HepG2 (cell line): ENCODE measurements at regions not wholly inside any gene's neighbourhood (a gene's known extent, or its start where the extent isn't known, plus 50 kb on each side); places are given as distances from the start of the nearest gene placed in this dataset.

Source experiments
- AGO2 ChIP-seq: fragments of 200-400 bp; formaldehyde crosslinking; optimal IDR thresholded peaks from 2 replicates; pipeline ENCODE3; 2017; ENCODE audit warnings: mild to moderate bottlenecking, low read depth, low read length, moderate library complexity
- DNMT1 ChIP-seq: sonication (generic); formaldehyde crosslinking; IDR thresholded peaks from 2 replicates; pipeline ENCODE4 v1.5.1; 2020; ENCODE audit warnings: mild to moderate bottlenecking, missing genetic modification reagents
- FUBP1 ChIP-seq: sonication (generic); formaldehyde crosslinking; IDR thresholded peaks from 2 replicates; pipeline ENCODE4 v1.5.1; 2020; ENCODE audit warnings: missing genetic modification reagents, mild to moderate bottlenecking, borderline replicate concordance
- KLF13 ChIP-seq: sonication (generic); formaldehyde crosslinking; IDR thresholded peaks from 2 replicates; pipeline ENCODE4 v1.4.0; 2020; ENCODE audit warnings: mild to moderate bottlenecking, missing genetic modification reagents
- PHF8 ChIP-seq: sonication (generic); formaldehyde crosslinking; IDR thresholded peaks from 2 replicates; pipeline ENCODE4 v1.5.0; 2020; ENCODE audit warnings: missing genetic modification reagents
- POLR2A ChIP-seq, 2 experiments: IDR thresholded peaks; 2 replicates each; pipeline ENCODE4 v1.6.1; 2011; ENCODE audit warnings: low read depth in 2 of 2, low read length in 2 of 2, mild to moderate bottlenecking in 1 of 2, moderate library complexity in 1 of 2; ENCODE audit not compliant: insufficient read depth in 1 of 2
- POLR2AphosphoS2 ChIP-seq: IDR thresholded peaks from 2 replicates; pipeline ENCODE4 v1.6.1; 2011; ENCODE audit warnings: low read depth, low read length, improper control_type of control experiment
- RAD21 ChIP-seq: fragments of 450-650 bp; formaldehyde crosslinking; IDR thresholded peaks from 2 replicates; pipeline ENCODE4 v1.5.0; 2020; ENCODE audit warnings: mild to moderate bottlenecking
- SIN3A ChIP-seq: IDR thresholded peaks from 2 replicates; pipeline ENCODE4 v1.6.1; 2011; ENCODE audit warnings: low read depth, mild to moderate bottlenecking, control low read depth, low read length, borderline replicate concordance
- SMC3 ChIP-seq: IDR thresholded peaks from 2 replicates; pipeline ENCODE4 v1.6.1; 2011; ENCODE audit warnings: low read length, improper control_type of control experiment
- SPEN ChIP-seq: sonication (generic); formaldehyde crosslinking; IDR thresholded peaks from 2 replicates; pipeline ENCODE4 v1.5.1; 2020; ENCODE audit warnings: low read depth, mild to moderate bottlenecking, missing genetic modification reagents
- STAG1 ChIP-seq: sonication (generic); formaldehyde crosslinking; IDR thresholded peaks from 2 replicates; pipeline ENCODE4 v1.4.0; 2020; ENCODE audit warnings: missing genetic modification reagents
- TMF1 ChIP-seq: sonication (generic); formaldehyde crosslinking; IDR thresholded peaks from 2 replicates; pipeline ENCODE4 v1.8.1; 2022; ENCODE audit warnings: low read depth, missing genetic modification reagents
- ZBTB7B ChIP-seq: sonication (generic); formaldehyde crosslinking; IDR thresholded peaks from 2 replicates; pipeline ENCODE4 v1.4.0; 2020; ENCODE audit warnings: missing genetic modification reagents
- ZMYM4 ChIP-seq: sonication (generic); formaldehyde crosslinking; IDR thresholded peaks from 2 replicates; pipeline ENCODE4 v1.8.1; 2023; ENCODE audit warnings: mild to moderate bottlenecking, missing genetic modification reagents
- ZNF296 ChIP-seq: sonication (generic); formaldehyde crosslinking; conservative IDR thresholded peaks from 2 replicates; pipeline ENCODE4 v1.5.0; 2020; ENCODE audit warnings: mild to moderate bottlenecking, missing genetic modification reagents
- ZNF563 ChIP-seq: sonication (generic); formaldehyde crosslinking; IDR thresholded peaks from 2 replicates; pipeline ENCODE4 v1.8.0; 2022; ENCODE audit warnings: mild to moderate bottlenecking, moderate library complexity, missing genetic modification reagents
- TF ChIP-seq, protein P1 (sequence below): fragments of 450-650 bp; IDR thresholded peaks from 2 replicates; pipeline ENCODE4 v1.6.1; 2017
- TF ChIP-seq, protein P2 (sequence below): sonication (generic); formaldehyde crosslinking; IDR thresholded peaks from 2 replicates; pipeline ENCODE4 v1.4.0; 2020; ENCODE audit warnings: missing genetic modification reagents
- TF ChIP-seq, protein P3 (sequence below): sonication (generic); formaldehyde crosslinking; IDR thresholded peaks from 2 replicates; pipeline ENCODE4 v1.4.0; 2020; ENCODE audit warnings: missing genetic modification reagents

DNA sequence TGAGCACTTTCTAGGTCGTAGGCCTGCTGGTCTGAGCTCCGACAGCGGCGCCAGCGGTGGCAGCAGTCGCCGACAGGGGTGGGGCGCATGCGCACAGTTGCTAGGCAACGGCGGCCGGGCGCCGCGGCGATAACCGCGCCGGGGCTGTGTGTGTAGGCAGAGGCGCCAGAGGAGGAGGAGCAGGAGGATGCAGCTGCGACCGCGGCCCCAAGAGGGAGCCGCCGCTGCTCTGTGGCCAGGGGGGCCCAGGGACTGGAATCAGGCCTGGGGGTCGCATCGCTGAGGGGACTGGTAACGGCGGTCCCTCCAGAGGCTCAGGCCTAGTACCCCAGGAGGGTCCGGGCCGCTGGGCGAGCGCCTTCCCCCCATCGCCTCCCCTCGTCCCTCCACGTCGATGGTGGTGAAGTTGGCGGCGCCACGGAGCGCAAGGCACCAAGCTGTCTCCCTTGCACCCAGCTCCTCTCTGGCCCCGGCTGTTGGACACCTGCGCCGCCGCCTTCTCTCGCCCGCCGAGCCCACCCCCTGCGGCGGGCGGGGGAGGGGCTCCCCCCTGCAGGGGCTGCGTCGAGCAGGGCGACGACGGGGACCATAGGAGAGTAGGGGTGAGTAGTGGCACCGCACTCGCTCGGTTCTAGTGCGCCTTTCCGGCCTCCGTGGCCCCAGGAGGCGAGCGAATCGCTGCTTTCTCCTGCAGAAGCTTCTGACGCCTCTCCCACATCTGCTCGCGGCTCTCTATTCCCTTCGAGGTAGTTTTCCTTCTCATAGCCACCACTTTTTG, 58.6 kb upstream of the ZC4H2 start, which contains the start of gene ZC3H12B (continued):
- TF ChIP-seq RAD21 (CRISPR knock-in tag) (peak; percentile 72), SMC3 (peak; percentile 3; the same call in 1 of the 2 replicates), FUBP1 (CRISPR knock-in tag) (no peak), AGO2 (peak; percentile 18), DNMT1 (no peak), SIN3A (no peak), SPEN (CRISPR knock-in tag) (peak; percentile 61; the same call in 1 of the 2 replicates), ZNF296 (CRISPR knock-in tag) (no peak), POLR2AphosphoS2 (no peak), STAG1 (CRISPR knock-in tag) (peak; percentile 62), ZBTB7B (CRISPR knock-in tag) (peak; percentile 89), ZMYM4 (peak; percentile 57; the same call in 1 of the 2 replicates), POLR2A (IDR thresholded peaks at IDR 0.05; ENCODE audit: insufficient read depth in 1 of 2, low read depth in 2 of 2, low read length in 2 of 2) (peak; percentile 45 to 60), TMF1 (CRISPR knock-in tag) (no peak), PHF8 (CRISPR knock-in tag) (peak; percentile 49), ZNF563 (CRISPR knock-in tag) (peak; percentile 38; the same call in 1 of the 2 replicates), KLF13 (CRISPR knock-in tag) (no peak)
- TF ChIP-seq, protein P1, sequence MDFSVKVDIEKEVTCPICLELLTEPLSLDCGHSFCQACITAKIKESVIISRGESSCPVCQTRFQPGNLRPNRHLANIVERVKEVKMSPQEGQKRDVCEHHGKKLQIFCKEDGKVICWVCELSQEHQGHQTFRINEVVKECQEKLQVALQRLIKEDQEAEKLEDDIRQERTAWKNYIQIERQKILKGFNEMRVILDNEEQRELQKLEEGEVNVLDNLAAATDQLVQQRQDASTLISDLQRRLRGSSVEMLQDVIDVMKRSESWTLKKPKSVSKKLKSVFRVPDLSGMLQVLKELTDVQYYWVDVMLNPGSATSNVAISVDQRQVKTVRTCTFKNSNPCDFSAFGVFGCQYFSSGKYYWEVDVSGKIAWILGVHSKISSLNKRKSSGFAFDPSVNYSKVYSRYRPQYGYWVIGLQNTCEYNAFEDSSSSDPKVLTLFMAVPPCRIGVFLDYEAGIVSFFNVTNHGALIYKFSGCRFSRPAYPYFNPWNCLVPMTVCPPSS, result no peak
- TF ChIP-seq, protein P2, sequence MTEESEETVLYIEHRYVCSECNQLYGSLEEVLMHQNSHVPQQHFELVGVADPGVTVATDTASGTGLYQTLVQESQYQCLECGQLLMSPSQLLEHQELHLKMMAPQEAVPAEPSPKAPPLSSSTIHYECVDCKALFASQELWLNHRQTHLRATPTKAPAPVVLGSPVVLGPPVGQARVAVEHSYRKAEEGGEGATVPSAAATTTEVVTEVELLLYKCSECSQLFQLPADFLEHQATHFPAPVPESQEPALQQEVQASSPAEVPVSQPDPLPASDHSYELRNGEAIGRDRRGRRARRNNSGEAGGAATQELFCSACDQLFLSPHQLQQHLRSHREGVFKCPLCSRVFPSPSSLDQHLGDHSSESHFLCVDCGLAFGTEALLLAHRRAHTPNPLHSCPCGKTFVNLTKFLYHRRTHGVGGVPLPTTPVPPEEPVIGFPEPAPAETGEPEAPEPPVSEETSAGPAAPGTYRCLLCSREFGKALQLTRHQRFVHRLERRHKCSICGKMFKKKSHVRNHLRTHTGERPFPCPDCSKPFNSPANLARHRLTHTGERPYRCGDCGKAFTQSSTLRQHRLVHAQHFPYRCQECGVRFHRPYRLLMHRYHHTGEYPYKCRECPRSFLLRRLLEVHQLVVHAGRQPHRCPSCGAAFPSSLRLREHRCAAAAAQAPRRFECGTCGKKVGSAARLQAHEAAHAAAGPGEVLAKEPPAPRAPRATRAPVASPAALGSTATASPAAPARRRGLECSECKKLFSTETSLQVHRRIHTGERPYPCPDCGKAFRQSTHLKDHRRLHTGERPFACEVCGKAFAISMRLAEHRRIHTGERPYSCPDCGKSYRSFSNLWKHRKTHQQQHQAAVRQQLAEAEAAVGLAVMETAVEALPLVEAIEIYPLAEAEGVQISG (CRISPR knock-in tag), result peak; percentile 58
- TF ChIP-seq, protein P3, sequence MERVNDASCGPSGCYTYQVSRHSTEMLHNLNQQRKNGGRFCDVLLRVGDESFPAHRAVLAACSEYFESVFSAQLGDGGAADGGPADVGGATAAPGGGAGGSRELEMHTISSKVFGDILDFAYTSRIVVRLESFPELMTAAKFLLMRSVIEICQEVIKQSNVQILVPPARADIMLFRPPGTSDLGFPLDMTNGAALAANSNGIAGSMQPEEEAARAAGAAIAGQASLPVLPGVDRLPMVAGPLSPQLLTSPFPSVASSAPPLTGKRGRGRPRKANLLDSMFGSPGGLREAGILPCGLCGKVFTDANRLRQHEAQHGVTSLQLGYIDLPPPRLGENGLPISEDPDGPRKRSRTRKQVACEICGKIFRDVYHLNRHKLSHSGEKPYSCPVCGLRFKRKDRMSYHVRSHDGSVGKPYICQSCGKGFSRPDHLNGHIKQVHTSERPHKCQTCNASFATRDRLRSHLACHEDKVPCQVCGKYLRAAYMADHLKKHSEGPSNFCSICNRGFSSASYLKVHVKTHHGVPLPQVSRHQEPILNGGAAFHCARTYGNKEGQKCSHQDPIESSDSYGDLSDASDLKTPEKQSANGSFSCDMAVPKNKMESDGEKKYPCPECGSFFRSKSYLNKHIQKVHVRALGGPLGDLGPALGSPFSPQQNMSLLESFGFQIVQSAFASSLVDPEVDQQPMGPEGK (CRISPR knock-in tag), result 0 out of 2 replicates have a peak, but pooled peaks have one; percentile 31
